Esophagus squamous epithelium (tissue), 5 donors: ENCODE measurements at regions not wholly inside any gene's neighbourhood (a gene's known extent, or its start where the extent isn't known, plus 50 kb on each side); places are given as distances from the start of the nearest gene placed in this dataset.

ENCODE experiments used
- DNase-seq: peaks from one replicate; lab custom pipeline; 2025; lab: John Stamatoyannopoulos, UW
- H3K27ac ChIP-seq, 4 donors: fragments of 200-600 bp; sonication (generic); one replicate each; pipeline ENCODE4 v1.5.1; 2016 to 2019; ENCODE audit warnings: mild to moderate bottlenecking in 1 of 4
- H3K27me3 ChIP-seq, 4 donors: fragments of 200-600 bp; sonication (generic); 1 replicate in 3 of 4; 2 replicates in 1 of 4; pipeline versions ENCODE4 v1.5.1 to v1.6.0; 2017 to 2021; ENCODE audit warnings: antibody characterized with exemption in 1 of 4
- H3K36me3 ChIP-seq, 3 donors: fragments of 200-600 bp; sonication (generic); one replicate each; pipeline ENCODE4 v1.5.1; 2016 to 2019
- H3K4me1 ChIP-seq, 3 donors: fragments of 200-600 bp; sonication (generic); one replicate each; pipeline ENCODE4 v1.5.1; 2017 to 2019
- H3K4me3 ChIP-seq, 4 donors: fragments of 200-600 bp; sonication (generic); 1 replicate in 3 of 4; 2 replicates in 1 of 4; pipeline ENCODE4 v1.5.1; 2016 to 2019; ENCODE audit warnings: mild to moderate bottlenecking in 2 of 4, moderate library complexity in 1 of 4
- H3K9me3 ChIP-seq, 3 donors: fragments of 200-600 bp; sonication (generic); one replicate each; pipeline ENCODE4 v1.5.1; 2016 to 2019
- CTCF ChIP-seq, 6 experiments: fragments of 450-650 bp in 4 of 6; fragments of 200-600 bp in 2 of 6; sonication (generic) in 2 of 6; IDR thresholded peaks; one replicate each; pipeline ENCODE4 v1.5.1; 2016 to 2019; ENCODE audit warnings: antibody characterized with exemption in 6 of 6, mild to moderate bottlenecking in 4 of 6, moderate library complexity in 4 of 6
- POLR2A ChIP-seq, 4 donors: fragments of 450-650 bp; IDR thresholded peaks; one replicate each; pipeline ENCODE4 v1.6.1; 2017; ENCODE audit warnings: antibody characterized with exemption in 4 of 4, mild to moderate bottlenecking in 4 of 4, moderate library complexity in 3 of 4
- WGBS, 2 donors: methylation state at CpG; one replicate each; pipeline ENCODE4 v1.1.5; 2018; 5-methylcytosine and 5-hydroxymethylcytosine counted together
- intact Hi-C: fragments of 100-400 bp; cut with DNase I; formaldehyde crosslinking; loops from one replicate; pipeline ENCODE4 v1.15.0; 2022
- donor health status: DM: yes; HTN: yes; CAD: no.

- WGBS, 2 donors, result 78 to 87% methylated on average over 4 of the region's 4 CpGs
Measured at GRCh38 chr2:177015356-177015923, 197.2 kb upstream of the HNRNPA3 start.

DNA sequence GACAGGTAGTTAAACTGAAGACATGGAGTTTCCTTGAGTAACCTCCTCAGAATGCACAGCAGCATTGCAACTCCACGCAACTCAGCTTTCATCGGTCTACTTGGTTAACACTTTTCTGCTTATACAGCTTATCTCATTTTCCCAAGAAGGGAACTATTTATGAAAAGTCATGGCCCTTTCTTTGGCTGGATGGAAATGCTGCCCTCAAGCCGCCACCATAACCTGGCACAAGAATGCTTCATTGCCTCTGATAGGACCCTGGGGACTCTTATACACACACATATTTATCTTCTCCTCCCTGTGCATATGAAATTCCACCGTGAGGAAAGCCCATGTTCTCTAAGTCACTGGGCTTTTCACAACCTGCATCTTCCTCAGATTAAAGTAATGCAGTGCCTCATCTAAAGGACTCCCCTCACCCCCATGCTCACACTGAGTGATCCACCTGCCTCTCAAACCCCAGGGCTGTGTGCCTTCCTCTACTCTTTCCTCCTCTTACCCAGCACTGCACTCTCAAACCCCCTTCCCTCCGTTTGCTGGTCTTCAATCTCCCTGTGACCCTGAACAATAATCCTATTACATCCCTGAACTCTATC, 192.0 kb upstream of the HNRNPA3 start:
- Histone ChIP-seq H3K9me3 (no peaks in the 10 kb centered on the region), H3K4me1 (no peaks in the 10 kb centered on the region), H3K27ac (no peak overlapping the region), H3K4me3 (no peak overlapping the region), H3K36me3 (no peaks in the 10 kb centered on the region), H3K27me3 (peaks cover 0 to 4% (median 0%) of the 10 kb centered on the region in 4 donors)
- TF ChIP-seq CTCF (IDR thresholded peaks at IDR 0.05) (no peak), POLR2A (IDR thresholded peaks at IDR 0.05) (no peak)
- no peak for DNase-seq
- intact Hi-C loops, result no loop called here
- 75 to 92% methylated on average over 5 of the region's 5 CpGs for WGBS, 2 donors

More at GRCh38 chr2:177015356-177015923, 197.2 kb upstream of the HNRNPA3 start:
- H3K27ac ChIP-seq, result no peak overlapping the region
- no peak overlapping the region for H3K4me3 ChIP-seq
- peaks cover 0 to 4% (median 0%) of the 10 kb centered on the region in 4 donors for H3K27me3 ChIP-seq
- H3K4me1 ChIP-seq, result no peaks in the 10 kb centered on the region
- H3K36me3 ChIP-seq, result no peaks in the 10 kb centered on the region
- no peak for DNase-seq
- intact Hi-C loops, result no loop called here
- TF ChIP-seq POLR2A (IDR thresholded peaks at IDR 0.05), result no peak
- no peak for TF ChIP-seq CTCF (IDR thresholded peaks at IDR 0.05)
- H3K9me3 ChIP-seq, result no peaks in the 10 kb centered on the region

DNA sequence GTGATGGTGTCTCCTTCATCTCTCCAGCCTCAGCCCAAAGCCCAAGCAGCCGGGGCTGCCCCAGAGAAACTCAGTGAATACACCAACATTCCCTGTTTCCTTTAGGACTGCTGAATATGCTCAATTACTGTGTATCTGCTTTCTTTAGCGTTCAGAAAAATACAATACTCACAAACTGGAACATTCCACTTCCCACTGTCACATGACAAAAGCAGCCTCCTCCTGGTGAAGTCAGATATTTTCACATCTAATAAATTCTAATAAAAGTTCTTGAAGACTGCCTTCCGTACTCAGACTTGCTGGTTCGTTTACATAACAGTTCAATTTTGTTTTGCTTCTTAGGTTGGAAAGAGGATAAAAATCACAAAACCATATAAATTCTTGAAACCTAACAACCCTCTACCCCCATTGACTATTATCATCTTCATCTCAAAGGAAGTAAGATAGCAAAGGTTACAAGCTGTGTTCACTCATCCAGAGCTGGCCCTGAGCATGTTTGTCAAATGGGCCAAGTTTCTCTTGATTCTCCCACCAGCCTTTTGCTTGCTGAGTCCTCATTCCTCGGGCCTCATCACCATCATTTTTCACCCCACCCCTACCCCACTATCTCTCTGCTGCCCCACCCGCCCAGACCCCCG, 190.8 kb upstream of the HNRNPA3 start:
- Histone ChIP-seq H3K36me3 (no peaks in the 10 kb centered on the region), H3K27me3 (peaks cover 0 to 4% (median 0%) of the 10 kb centered on the region in 4 donors), H3K9me3 (no peaks in the 10 kb centered on the region), H3K4me1 (no peaks in the 10 kb centered on the region), H3K27ac (no peak overlapping the region), H3K4me3 (no peak overlapping the region)
- intact Hi-C loops, result no loop called here
- DNase-seq, result no peak
- TF ChIP-seq POLR2A (IDR thresholded peaks at IDR 0.05), result no peak
- no peak for TF ChIP-seq CTCF (IDR thresholded peaks at IDR 0.05)
- 51 to 65% methylated on average over 5 of the region's 7 CpGs for WGBS, 2 donors

DNA sequence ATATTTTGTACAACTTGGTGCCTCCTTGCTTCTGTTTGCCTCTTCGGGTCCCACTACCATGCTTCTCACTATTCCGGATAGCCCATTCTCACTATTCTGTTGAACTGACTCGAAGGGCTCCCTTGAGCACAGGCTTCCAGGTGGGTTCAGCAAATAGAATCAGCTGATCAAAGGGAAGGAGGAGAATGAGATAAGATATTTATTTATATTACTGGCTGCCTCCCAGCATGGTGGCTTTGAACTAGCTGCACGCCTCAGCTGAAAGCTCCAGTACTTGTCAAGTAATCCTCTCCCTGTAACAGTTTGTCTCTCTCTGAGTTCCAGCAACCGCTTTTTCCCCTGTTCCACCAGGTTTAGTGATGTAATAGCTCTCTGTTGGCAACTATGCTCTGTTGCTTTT, 187.8 kb upstream of the HNRNPA3 start:
- TF ChIP-seq POLR2A (IDR thresholded peaks at IDR 0.05) (no peak), CTCF (IDR thresholded peaks at IDR 0.05) (no peak)
- no peak overlapping the region for H3K27ac ChIP-seq
- H3K4me3 ChIP-seq, result no peak overlapping the region
- intact Hi-C loops, result no loop called here
- no peaks in the 10 kb centered on the region for H3K27me3 ChIP-seq
- DNase-seq, result no peak
- no peaks in the 10 kb centered on the region for H3K9me3 ChIP-seq
- WGBS, 2 donors, result 47 to 62% methylated on average over 4 to 5 of the region's 5 CpGs
- H3K4me1 ChIP-seq, result no peaks in the 10 kb centered on the region
- H3K36me3 ChIP-seq, result no peaks in the 10 kb centered on the region

GRCh38 chr2:177026253-177026652, 186.3 kb upstream of the HNRNPA3 start:
- WGBS, 2 donors, result 61 to 75% methylated on average over 2 of the region's 2 CpGs
- TF ChIP-seq POLR2A (IDR thresholded peaks at IDR 0.05) (no peak), CTCF (IDR thresholded peaks at IDR 0.05) (no peak)
- Histone ChIP-seq H3K4me1 (no peaks in the 10 kb centered on the region), H3K27me3 (no peaks in the 10 kb centered on the region), H3K36me3 (no peaks in the 10 kb centered on the region), H3K9me3 (no peaks in the 10 kb centered on the region), H3K4me3 (no peak overlapping the region), H3K27ac (no peak overlapping the region)
- DNase-seq, result no peak
- intact Hi-C loops, result no loop called here
